ENCODE measurements at regions not wholly inside any gene's neighbourhood (a gene's known extent, or its start where the extent isn't known, plus 50 kb on each side); places are given as distances from the start of the nearest gene placed in this dataset.

GRCh38 chr4:43425206-43425605, 532.7 kb downstream of the GRXCR1 start:
- TF ChIP-seq EZH2 (IDR thresholded peaks at IDR 0.05), result no peak
- TF ChIP-seq POLR2AphosphoS5 (IDR thresholded peaks at IDR 0.05; ENCODE audit: borderline replicate concordance, low read depth, low read length), result no peak
- no peak for TF ChIP-seq FOXP2 (optimal IDR thresholded peaks at IDR 0.05; ENCODE audit: control extremely low read depth, extremely low read length, insufficient read depth)

Data from SK-N-MC (cell line).